ENCODE measurements at regions not wholly inside any gene's neighbourhood (a gene's known extent, or its start where the extent isn't known, plus 50 kb on each side); places are given as distances from the start of the nearest gene placed in this dataset.

DNA sequence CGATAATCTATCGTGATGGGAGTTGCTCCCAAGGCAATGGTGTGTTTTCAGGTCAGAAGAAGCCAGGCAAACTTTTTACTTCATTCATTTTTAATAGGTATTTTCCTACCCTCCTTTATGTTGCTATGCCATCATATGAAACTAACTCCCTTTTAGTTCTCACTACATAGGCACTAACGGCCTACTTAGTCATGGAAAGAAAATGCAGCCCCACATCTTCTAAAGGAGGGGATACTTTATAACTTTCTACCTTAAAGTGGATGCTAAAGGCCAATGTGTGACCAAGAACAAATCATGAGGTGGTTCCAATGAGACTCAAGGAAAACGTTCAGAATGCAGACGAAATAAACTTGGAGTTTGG, 193.8 kb downstream of the FOXA2 start:
- H3K36me3 Mint-ChIP-seq (ENCODE audit: low read depth) = no peaks in the 10 kb centered on the region

DNA sequence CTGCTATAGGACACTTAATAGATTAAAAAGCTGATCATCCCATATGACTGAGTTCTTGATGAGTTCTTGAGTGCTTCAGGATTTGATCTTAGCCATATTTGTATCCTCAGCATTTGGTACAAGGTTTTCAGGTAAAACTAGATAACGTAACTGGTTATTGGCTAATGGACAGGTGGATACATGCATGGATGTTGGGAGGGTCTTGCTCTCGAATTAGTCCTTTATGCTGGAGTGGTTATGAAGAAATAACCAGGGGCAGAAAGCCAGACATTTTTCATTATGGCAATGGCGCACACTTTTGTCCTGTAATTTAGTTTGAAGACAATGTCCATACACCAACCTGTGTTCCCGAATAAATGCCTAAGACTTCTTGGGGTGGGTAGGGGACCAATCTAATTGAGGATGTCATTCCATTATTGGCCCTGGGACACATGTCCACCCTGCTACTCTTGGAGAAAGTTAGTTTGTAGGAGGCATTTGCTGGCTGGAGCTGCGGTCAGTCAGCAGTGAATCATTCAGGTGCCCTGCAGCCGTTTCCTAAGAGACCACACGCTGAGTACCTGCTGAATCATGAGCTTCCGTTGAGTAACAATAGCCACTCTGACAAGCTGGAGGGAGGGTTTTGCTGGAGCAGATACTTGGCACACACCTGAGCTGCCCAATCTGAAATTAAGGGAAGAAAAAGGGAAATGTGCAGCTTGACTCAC, 194.4 kb downstream of the FOXA2 start:
- Mint-ChIP-seq H3K9me3 (peaks cover 3% of the 10 kb centered on the region), H3K27ac (no peak overlapping the region), H3K4me1 (ENCODE audit: low read depth) (no peaks in the 10 kb centered on the region), H3K27me3 (no peaks in the 10 kb centered on the region), H3K36me3 (ENCODE audit: low read depth) (no peaks in the 10 kb centered on the region), H3K4me3 (no peak overlapping the region)

More for the DNA sequence above, 193.8 kb downstream of the FOXA2 start:
- Mint-ChIP-seq H3K27ac (no peak overlapping the region), H3K9me3 (peaks cover 3% of the 10 kb centered on the region), H3K4me3 (no peak overlapping the region), H3K27me3 (no peaks in the 10 kb centered on the region), H3K4me1 (ENCODE audit: low read depth) (no peaks in the 10 kb centered on the region)

DNA sequence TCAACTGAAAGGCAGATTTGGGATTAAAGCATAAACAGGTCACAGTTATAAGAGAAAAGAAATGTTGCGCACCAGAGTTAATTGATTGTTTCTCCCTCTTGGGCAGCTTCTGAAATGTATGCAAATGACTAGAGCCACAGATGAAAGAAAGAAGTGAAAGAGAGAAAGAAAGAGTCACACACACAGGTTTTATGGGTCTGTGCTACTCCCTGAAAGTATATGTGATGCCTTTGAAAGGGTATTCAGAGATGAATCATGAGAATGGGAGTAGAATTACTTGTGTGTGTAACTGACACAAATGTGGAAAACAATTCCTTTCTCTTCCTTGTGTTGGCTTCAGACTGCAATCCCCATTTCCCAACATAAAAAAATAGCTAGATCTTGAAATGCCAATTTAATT, 196.9 kb downstream of the FOXA2 start:
- Mint-ChIP-seq H3K4me1 (ENCODE audit: low read depth) (no peaks in the 10 kb centered on the region), H3K9me3 (peaks cover 3% of the 10 kb centered on the region), H3K27me3 (no peaks in the 10 kb centered on the region), H3K27ac (no peak overlapping the region), H3K36me3 (ENCODE audit: low read depth) (no peaks in the 10 kb centered on the region), H3K4me3 (no peak overlapping the region)

DNA sequence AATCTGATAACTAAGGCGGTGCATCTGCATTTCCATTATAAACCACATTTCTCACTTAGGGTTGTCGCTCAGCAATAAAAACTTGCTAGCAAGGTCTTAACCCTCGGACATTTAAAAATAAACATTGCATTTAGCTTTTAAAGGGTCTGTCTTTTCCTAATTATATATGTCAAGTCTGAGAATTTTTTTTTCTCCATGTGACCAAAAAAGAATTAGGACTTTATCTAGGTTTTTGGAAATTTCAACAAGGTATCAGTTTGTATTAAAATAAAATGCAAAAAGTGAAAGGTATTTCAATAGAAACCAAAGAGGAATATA, 198.1 kb downstream of the FOXA2 start:
- H3K9me3 Mint-ChIP-seq = peaks cover 3% of the 10 kb centered on the region

DNA sequence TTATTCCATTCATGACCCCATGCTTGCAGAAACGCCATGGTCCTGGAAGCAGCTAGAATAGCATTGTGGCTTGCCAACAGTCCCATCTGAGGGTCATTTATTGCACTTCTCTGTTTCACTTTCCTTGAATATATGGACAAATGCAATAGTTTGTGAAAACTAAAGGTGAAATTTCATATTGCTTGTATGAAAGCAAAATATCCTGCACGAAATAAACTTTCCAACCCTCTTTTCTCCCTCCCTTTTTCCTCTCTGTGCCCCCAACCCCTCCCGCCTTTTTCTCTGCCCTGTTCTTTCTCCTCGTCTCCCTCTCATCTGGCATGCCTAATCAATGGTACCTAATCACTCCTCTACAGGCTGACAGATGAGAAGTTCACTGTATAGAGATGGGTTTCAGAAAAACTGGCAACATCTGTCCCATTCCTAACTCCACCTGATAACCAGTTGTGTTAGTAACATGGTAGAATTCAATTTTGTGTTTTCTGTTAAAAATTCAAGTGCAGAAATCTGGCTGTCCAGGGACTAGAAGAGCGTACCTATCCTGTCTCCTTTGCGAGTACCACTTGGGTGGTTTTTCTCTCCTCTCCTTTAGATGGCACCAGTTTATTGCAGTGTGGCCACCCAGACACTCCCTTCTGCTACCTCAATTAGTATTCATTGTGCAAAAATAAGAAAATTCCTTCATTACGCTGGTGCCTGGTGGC, 198.6 kb downstream of the FOXA2 start:
- Mint-ChIP-seq H3K4me1 (ENCODE audit: low read depth) (no peaks in the 10 kb centered on the region), H3K36me3 (ENCODE audit: low read depth) (no peaks in the 10 kb centered on the region), H3K9me3 (peaks cover 3% of the 10 kb centered on the region), H3K27me3 (no peaks in the 10 kb centered on the region), H3K27ac (no peak overlapping the region), H3K4me3 (no peak overlapping the region)

More for the DNA sequence above, 198.1 kb downstream of the FOXA2 start:
- H3K27me3 Mint-ChIP-seq = no peaks in the 10 kb centered on the region
- no peak overlapping the region for H3K4me3 Mint-ChIP-seq
- no peak overlapping the region for H3K27ac Mint-ChIP-seq
- no peaks in the 10 kb centered on the region for H3K4me1 Mint-ChIP-seq (ENCODE audit: low read depth)
- no peaks in the 10 kb centered on the region for H3K36me3 Mint-ChIP-seq (ENCODE audit: low read depth)

DNA sequence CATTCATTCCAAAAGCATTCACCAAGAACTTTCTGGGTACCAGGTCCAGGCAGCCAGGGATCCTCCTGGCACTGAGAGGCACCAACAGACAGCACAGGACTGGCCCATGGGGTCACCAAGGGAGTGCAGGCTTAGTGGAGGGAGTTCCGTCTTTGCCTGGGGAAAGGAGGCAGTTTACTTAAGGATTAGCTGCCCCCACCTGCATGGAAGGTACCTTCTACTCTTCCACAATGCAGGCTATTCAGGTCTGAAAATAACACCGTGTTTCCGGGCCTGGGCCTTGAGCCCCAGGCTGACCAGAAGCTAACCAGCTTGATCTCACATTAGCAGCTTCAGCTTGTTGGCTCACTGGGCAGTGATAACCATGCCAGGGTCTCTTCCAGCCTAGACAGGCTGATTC, 199.4 kb downstream of the FOXA2 start:
- Mint-ChIP-seq H3K36me3 (ENCODE audit: low read depth) (no peaks in the 10 kb centered on the region), H3K4me3 (no peak overlapping the region), H3K27me3 (no peaks in the 10 kb centered on the region), H3K9me3 (peaks cover 3% of the 10 kb centered on the region), H3K4me1 (ENCODE audit: low read depth) (no peaks in the 10 kb centered on the region), H3K27ac (no peak overlapping the region)

DNA sequence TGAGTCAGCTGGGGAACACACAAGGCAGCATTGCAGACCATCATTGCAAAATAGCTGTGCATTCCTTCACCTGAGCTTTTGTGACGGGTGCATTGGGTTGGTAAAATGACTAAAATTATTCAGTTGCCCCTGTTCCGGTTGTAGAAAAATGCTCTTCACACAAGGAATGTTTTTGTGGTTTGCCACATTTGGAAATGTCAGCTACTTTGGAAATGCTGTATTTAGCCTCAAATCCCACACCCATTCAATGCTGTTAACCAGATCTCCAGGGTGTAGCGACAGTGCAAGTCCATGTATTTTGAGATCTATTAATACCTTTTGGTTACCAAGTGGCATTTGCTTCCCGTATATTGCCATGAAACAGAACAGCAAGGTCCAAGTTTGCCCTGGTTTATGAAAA, 201.2 kb downstream of the FOXA2 start:
- H3K4me3 Mint-ChIP-seq = no peak overlapping the region
- H3K27ac Mint-ChIP-seq = no peak overlapping the region

DNA sequence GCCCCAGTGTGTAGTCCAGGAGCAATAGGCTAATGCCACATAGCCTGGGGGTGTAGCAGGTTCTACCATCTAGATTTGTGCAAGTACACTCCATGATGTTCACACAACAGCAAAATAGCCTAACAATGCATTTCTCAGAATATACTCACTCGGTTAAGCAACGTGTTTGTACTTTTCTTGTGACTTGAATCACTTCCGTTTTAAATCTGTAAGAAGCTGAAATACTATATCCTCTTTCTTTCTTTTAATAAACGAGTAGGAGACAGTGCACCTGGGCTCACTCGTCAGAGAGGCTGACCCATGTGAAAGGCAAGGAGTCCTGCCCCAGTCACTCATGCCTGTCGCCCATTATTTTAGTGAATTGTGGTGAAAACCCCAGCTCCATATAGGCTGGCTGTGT, 201.6 kb downstream of the FOXA2 start:
- H3K27ac Mint-ChIP-seq = no peak overlapping the region
- no peaks in the 10 kb centered on the region for H3K27me3 Mint-ChIP-seq
- no peak overlapping the region for H3K4me3 Mint-ChIP-seq
- H3K9me3 Mint-ChIP-seq = no peaks in the 10 kb centered on the region
- H3K4me1 Mint-ChIP-seq (ENCODE audit: low read depth) = no peaks in the 10 kb centered on the region
- no peaks in the 10 kb centered on the region for H3K36me3 Mint-ChIP-seq (ENCODE audit: low read depth)

More for the DNA sequence above, 201.2 kb downstream of the FOXA2 start:
- H3K27me3 Mint-ChIP-seq = no peaks in the 10 kb centered on the region
- H3K4me1 Mint-ChIP-seq (ENCODE audit: low read depth) = no peaks in the 10 kb centered on the region
- no peaks in the 10 kb centered on the region for H3K36me3 Mint-ChIP-seq (ENCODE audit: low read depth)
- H3K9me3 Mint-ChIP-seq = no peaks in the 10 kb centered on the region

DNA sequence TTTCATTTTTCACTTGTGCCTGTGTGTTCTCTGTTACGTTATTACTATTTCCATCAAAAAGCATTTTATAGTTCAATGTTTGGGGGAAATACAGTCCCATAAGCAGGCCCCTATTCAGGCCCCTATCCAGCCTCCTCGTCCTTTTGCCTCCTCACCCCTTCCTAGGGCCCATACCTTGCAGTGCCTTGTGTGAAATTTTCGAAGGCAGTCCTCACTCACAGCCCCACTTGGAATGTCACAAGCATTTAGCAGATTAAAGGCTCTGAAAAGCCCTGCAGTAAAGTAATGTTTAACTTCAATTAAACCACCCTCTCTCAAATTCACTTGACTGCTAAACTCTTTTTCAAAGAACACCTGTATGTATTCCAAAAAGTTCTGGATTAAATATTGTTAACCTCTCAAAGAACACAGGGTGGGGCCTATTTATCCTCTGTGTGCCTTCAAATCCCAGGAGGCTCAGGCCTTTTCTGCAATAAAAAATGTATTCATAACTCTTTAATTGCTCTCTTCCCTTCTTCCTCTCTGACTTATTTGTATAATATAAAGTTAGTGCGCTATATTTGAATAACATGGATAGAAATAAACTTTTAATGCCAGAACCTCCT, 202.5 kb downstream of the FOXA2 start:
- H3K4me3 Mint-ChIP-seq = no peak overlapping the region
- no peaks in the 10 kb centered on the region for H3K4me1 Mint-ChIP-seq (ENCODE audit: low read depth)
- H3K9me3 Mint-ChIP-seq = no peaks in the 10 kb centered on the region
- no peaks in the 10 kb centered on the region for H3K27me3 Mint-ChIP-seq
- H3K36me3 Mint-ChIP-seq (ENCODE audit: low read depth) = no peaks in the 10 kb centered on the region
- H3K27ac Mint-ChIP-seq = no peak overlapping the region

DNA sequence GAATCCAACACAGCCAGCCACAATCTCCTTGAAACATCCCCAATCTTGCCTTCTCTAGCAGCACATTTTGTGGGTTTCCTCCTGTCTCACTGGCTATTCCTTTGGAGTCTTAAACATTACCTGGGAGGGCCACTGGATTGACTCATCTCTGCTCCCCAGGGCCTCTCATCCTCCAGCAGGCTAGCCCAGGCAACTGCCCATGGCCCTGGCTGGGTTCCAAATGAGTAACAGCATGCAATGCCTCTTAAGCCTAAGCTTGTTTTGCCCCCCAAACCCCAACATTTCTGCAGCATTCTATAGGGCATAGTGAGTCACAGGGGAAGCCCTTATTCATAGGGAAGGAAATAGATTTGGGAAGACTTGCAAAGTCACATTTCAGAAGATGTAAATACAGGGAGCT, 204.9 kb downstream of the FOXA2 start:
- H3K27ac Mint-ChIP-seq = no peak overlapping the region
- H3K36me3 Mint-ChIP-seq (ENCODE audit: low read depth) = no peaks in the 10 kb centered on the region
- H3K4me1 Mint-ChIP-seq (ENCODE audit: low read depth) = no peaks in the 10 kb centered on the region
- H3K27me3 Mint-ChIP-seq = no peaks in the 10 kb centered on the region
- no peak overlapping the region for H3K4me3 Mint-ChIP-seq
- no peaks in the 10 kb centered on the region for H3K9me3 Mint-ChIP-seq

DNA sequence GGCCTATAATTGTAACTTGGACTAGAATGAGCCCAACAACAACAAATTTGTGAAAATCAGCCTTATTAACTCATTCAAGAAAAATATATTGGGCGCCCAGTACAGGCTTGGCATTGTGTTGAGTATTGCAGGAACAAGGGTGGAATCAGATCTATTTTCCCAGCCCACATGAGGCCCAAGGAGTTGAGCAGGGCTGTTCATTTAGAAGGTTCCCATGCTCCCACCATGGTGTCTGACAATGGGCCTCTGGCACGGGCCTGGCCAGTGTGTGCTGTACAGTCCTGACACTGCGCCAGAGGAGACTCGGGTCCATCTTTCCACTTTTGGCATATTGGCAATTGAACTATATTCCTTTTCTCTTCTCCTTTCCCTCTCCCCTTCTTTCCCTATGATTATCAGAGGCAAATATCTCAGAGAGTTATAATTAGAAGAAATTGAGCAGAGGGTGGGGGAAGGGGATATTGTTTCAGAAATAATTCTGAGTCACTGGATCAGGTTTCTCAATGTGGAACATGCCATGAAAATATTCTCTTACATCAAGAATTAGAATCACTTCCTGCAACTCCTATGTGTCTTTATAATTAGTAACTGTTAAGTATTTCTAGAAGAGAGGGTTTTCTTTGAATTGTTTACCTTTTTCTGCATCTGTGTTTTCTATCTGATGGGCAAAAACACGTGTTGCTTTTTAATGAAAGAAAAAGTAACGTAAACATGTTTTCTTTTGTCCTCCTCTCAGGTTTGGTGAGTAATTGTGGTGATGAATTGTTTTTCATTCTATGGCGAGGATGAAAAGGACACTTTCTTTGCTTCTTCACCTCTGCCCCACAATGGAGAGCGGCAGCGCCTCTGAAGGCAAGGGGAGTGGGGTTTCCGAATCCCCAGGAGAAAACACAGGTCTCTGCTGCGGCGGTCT, 209.4 kb downstream of the FOXA2 start:
- no peaks in the 10 kb centered on the region for H3K27me3 Mint-ChIP-seq
- H3K27ac Mint-ChIP-seq = no peak overlapping the region
- no peak overlapping the region for H3K4me3 Mint-ChIP-seq
- no peaks in the 10 kb centered on the region for H3K36me3 Mint-ChIP-seq (ENCODE audit: low read depth)
- no peaks in the 10 kb centered on the region for H3K9me3 Mint-ChIP-seq
- H3K4me1 Mint-ChIP-seq (ENCODE audit: low read depth) = peaks cover 22% of the 10 kb centered on the region

DNA sequence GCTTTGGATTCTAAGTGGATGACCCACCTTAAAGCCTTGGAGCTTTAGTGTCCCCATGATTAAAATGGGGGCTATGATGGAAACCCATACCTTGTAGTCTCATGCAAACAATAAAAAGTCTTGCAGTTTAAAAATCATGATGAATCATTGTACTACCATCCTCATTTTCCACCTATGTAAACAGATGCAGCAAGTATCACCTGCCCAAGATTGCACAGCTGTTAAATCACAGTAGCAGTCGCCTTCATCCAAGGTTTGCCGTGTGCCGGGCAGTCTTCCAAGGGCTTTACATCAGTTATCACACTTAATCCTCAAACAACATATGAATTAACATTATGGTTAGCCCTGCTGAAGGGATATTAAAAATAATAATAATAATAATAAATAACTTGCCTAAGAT, 210.3 kb downstream of the FOXA2 start:
- Mint-ChIP-seq H3K27me3 (no peaks in the 10 kb centered on the region), H3K27ac (no peak overlapping the region), H3K4me3 (no peak overlapping the region), H3K9me3 (no peaks in the 10 kb centered on the region), H3K36me3 (ENCODE audit: low read depth) (no peaks in the 10 kb centered on the region), H3K4me1 (ENCODE audit: low read depth) (peaks cover 28% of the 10 kb centered on the region)

DNA sequence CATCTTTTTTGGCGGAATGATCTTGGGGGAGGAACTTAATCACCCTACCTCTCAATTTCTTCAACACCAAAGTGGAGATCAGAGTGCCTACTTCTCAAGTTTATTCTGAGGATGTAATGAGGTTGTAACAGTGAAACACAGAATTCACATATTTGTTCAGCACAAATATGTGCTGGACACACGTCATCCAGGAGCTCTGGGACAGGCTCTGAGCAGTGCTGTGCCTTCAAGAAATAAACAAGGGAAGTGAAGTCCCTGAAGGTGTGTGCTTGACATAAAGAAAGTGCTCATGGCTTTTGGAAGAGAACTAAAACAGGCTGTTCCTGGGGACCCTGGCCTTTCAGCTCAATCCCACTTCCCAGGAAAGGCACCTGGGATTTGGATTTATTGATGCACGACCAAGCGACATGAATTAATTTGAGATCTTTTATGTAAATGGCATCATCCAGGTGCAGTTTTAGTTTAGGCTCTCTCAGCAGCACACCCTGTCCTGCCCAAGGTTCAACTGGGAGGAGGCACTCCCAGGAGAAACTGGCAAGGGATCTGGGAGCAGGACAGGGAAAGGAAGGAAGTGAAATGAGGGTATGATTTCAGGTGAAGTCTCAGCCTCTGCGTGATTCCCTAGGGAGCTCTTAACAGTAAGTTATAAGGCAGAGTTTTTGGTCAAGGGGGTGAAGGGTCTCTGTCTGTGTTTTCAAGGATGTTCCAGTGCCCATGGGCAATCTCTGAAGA, 211.0 kb downstream of the FOXA2 start:
- Mint-ChIP-seq H3K27me3 (no peaks in the 10 kb centered on the region), H3K36me3 (ENCODE audit: low read depth) (no peaks in the 10 kb centered on the region), H3K4me3 (no peak overlapping the region), H3K27ac (no peak overlapping the region), H3K4me1 (ENCODE audit: low read depth) (peaks cover 30% of the 10 kb centered on the region), H3K9me3 (peaks cover 2% of the 10 kb centered on the region)

DNA sequence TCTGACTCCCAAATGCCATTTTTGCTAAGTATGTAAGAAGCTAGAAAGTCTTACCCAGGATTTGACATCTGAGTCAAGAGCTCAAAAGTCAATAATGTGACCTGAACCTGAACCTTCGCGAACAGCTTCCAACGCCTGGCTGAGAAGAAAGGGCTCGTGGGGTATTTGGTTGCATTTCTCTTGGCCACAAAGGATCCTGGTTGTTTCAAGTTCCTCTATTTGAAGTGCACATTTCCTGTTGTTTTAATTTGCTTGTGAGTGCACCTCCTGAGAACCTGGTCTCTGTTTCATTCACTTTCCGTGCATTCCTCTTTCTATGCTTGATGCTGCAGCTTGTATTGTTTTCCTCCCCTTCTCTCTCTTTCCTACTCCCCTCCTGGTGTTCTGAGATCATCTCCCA, 212.5 kb downstream of the FOXA2 start:
- Mint-ChIP-seq H3K4me3 (no peak overlapping the region), H3K9me3 (peaks cover 7% of the 10 kb centered on the region), H3K36me3 (ENCODE audit: low read depth) (no peaks in the 10 kb centered on the region), H3K4me1 (ENCODE audit: low read depth) (peaks cover 37% of the 10 kb centered on the region), H3K27me3 (no peaks in the 10 kb centered on the region), H3K27ac (no peak overlapping the region)

All from stimulated activated naive CD8-positive, alpha-beta T cell treated with anti-CD3 and anti-CD28 coated beads, Interleukin-15, Interleukin-2, amounts not matched to agents 100 ng/mL and 50 ng/mL, for 24 hours (primary cell).